PFSK-1 (cell line): ENCODE measurements at regions not wholly inside any gene's neighbourhood (a gene's known extent, or its start where the extent isn't known, plus 50 kb on each side); places are given as distances from the start of the nearest gene placed in this dataset.

Experiments
- REST ChIP-seq, 2 experiments: IDR thresholded peaks; 2 replicates each; pipeline versions ENCODE4 v1.6.1 to v1.8.0; 2011 to 2012; ENCODE audit warnings: low read depth in 2 of 2, low read length in 2 of 2, control low read depth in 1 of 2, inconsistent platforms in 1 of 2, mild to moderate bottlenecking in 1 of 2, moderate library complexity in 1 of 2; ENCODE audit not compliant: insufficient read depth in 1 of 2
- SIN3A ChIP-seq: IDR thresholded peaks from 2 replicates; pipeline ENCODE4 v1.6.1; 2012; ENCODE audit warnings: mild to moderate bottlenecking, low read length, moderate library complexity, borderline replicate concordance; ENCODE audit not compliant: insufficient read depth

- no peak for TF ChIP-seq SIN3A
- TF ChIP-seq REST (IDR thresholded peaks at IDR 0.05; ENCODE audit: insufficient read depth in 1 of 2, low read depth in 2 of 2, low read length in 2 of 2) = no peak
Observed at GRCh38 chr4:26105337-26105736, 191.3 kb downstream of the SMIM20 start.
